GM19043 (cell line): ENCODE measurements at regions not wholly inside any gene's neighbourhood (a gene's known extent, or its start where the extent isn't known, plus 50 kb on each side); places are given as distances from the start of the nearest gene placed in this dataset.

Experiments
- ATAC-seq: cut with Tn5 transposase; IDR thresholded peaks from one replicate; pipeline ENCODE4 v1.9.1; 2021; ENCODE audit warnings: low read depth; ENCODE audit not compliant: unreplicated experiment

- ATAC-seq: no peak
These were observed 505.9 kb upstream of the MEF2C start for GRCh38 chr5:89388872-89389271.

- ATAC-seq: no peak
These were observed 501.4 kb upstream of the MEF2C start for GRCh38 chr5:89384391-89384790.

GRCh38 chr5:89380635-89381034 is 497.7 kb upstream of the MEF2C start:
- ATAC-seq: no peak

GRCh38 chr5:89377767-89378455 is 494.9 kb upstream of the MEF2C start:
- ATAC-seq: no peak

GRCh38 chr5:89374818-89375521 is 492.0 kb upstream of the MEF2C start:
- no peak for ATAC-seq

- no peak for ATAC-seq
These were observed 491.3 kb upstream of the MEF2C start for GRCh38 chr5:89374144-89374784.

GRCh38 chr5:89372176-89372575 is 489.2 kb upstream of the MEF2C start:
- no peak for ATAC-seq

- ATAC-seq: no peak
These were observed 488.7 kb upstream of the MEF2C start for GRCh38 chr5:89371646-89372045.

- ATAC-seq: no peak
These were observed 476.1 kb upstream of the MEF2C start for GRCh38 chr5:89359046-89359445.

- no peak for ATAC-seq
These were observed 471.0 kb upstream of the MEF2C start for GRCh38 chr5:89353837-89354551.

GRCh38 chr5:89351975-89352374 is 469.0 kb upstream of the MEF2C start:
- ATAC-seq: no peak

- no peak for ATAC-seq
These were observed 468.2 kb upstream of the MEF2C start for GRCh38 chr5:89351222-89351621.

- ATAC-seq: no peak
These were observed 467.7 kb upstream of the MEF2C start for GRCh38 chr5:89350684-89351083.

- no peak for ATAC-seq
These were observed 466.4 kb upstream of the MEF2C start for GRCh38 chr5:89349246-89349980.

- ATAC-seq: no peak
These were observed 463.6 kb upstream of the MEF2C start for GRCh38 chr5:89346573-89346972.

- ATAC-seq: peak; percentile 82
These were observed 460.7 kb upstream of the MEF2C start for GRCh38 chr5:89343666-89344065.

GRCh38 chr5:89342106-89342876 is 459.3 kb upstream of the MEF2C start:
- no peak for ATAC-seq

GRCh38 chr5:89338935-89339334 is 456.0 kb upstream of the MEF2C start:
- no peak for ATAC-seq

GRCh38 chr5:89336111-89336510 is 453.1 kb upstream of the MEF2C start:
- ATAC-seq: no peak

GRCh38 chr5:89330140-89330539 is 447.2 kb upstream of the MEF2C start:
- no peak for ATAC-seq
